C1 segment of cervical spinal cord (tissue), 14 donors: ENCODE measurements at regions not wholly inside any gene's neighbourhood (a gene's known extent, or its start where the extent isn't known, plus 50 kb on each side); places are given as distances from the start of the nearest gene placed in this dataset.
"Not testable (repeated sequence)": the region's sequence is repeated elsewhere in the genome, so short reads cannot be mapped to it uniquely, and the experiment has no call there.

Source experiments
- DNase-seq, 14 donors: peaks; one replicate each; lab custom pipeline; 2025; lab: John Stamatoyannopoulos, UW

DNA sequence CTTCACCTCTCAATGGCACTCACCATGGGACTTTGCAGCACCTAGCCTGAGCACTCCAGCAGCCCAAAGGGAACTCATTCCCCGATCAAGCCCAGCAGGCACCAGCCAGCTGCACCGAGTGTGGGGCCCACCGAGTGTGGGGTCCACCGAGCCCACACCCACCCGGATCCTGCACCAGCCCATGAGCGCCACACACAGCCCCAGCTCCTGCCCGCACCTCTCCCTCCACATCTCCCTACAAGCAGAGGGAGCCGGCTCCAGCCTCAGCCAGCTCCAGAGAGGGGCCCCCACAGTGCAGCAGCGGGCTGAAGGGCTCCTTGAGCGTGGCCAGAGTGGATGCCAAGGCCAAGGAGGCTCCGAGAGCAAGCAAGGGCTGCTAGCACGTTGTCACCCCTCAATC is 1182.4 kb downstream of the HACE1 start:
- no peak for DNase-seq

DNA sequence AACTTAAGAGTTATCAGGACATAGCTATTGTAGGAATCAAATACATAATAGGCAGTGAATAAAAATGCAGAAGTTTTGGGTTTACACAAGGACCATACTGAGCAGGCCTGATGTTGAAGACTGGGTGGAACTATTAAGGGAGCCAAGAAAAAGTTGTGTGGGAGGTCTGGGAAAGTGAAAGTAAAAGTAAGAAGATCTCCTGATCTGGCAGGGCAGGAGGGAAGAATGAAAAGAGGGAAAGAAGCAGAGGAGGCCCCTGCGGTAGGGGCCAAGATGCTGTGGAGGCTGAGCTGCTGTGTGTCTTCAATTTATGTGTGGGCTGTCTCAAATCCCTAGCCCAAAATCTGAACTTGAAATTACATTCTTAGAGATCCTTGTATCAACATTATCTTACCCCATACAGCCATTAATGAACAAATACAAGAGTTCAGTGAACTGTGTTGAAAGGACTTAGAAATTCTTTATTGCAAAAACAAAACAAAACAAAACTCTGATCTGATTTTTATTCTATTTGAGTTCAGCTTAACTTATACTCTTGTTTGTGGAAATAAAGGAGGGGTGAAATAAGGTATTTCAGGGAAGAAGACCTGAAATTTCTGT is 1183.8 kb downstream of the HACE1 start:
- no peak for DNase-seq

DNA sequence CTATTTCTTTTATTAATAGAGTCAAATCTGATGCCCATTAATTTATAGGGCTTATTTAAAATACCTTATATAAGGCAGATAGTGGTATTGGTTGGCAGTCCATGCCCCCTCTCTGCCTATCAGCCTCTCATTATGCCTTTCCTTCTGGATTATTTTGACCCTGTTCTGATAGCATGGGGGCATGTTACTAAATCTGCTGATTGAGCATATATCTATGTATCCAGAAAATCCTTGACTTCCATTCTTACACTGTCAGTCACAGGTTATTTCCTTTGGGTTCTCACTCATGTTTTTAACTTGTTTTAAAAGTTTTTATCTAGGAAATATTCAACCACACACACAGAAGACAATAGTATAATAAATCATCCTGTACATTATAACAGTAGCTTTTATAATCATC is 1184.9 kb downstream of the HACE1 start:
- no peak for DNase-seq

DNA sequence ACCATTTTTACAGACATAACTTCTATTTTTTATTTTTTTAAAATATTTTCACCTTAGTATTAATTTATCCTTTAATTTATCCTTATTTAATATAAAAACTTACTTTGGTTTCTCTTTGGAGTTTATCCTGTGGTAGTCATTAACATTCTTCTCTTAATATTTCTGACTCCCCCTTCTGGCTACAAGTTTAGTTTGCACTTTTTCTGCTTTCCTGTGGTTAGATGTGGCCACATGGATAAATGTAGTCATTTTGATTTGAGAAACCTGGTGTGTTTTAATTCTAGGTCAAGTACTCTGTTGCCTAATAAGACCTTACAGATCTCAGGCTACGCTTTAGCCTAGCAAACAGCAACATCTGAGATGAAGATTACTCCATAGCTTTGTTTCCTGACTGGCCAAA is 1187.5 kb downstream of the HACE1 start:
- no peak for DNase-seq

DNA sequence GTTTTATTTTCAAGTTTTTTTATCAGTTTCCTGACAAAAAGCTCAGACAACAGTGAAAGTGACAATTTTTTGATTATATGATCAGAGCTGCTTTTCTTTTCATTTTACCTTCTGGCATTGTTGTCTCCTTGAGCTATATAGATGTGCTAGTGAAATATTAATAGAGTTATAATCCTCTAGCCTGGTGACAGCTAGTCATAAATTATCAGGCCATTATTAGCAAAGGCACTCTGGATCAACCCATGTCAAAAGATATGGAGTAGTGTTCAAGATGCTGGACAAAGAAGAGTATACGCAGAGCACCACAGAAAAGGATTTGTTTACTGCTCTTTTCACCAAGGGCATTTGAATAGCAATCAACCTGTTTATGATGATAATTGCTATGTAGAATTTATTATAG is 1230.1 kb downstream of the HACE1 start:
- DNase-seq = no peak

DNA sequence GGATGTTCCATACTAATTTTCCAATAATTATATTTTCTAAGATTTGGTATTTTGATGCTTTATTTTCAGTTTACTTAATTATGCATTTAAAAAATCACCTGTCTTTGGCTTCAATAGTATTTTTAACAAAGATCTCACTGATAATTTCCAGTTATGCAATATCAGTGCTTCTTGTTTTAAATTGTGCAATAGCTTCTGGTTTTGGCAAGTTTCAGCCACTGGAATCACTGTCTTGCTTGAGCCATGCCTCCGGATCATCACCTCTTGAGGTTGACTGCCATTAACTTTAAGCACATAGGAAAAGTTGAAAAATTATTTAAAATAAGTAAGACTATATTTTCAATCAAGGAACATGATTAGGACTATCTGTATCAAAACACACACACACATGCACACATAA is 1242.1 kb downstream of the HACE1 start:
- no peak for DNase-seq

DNA sequence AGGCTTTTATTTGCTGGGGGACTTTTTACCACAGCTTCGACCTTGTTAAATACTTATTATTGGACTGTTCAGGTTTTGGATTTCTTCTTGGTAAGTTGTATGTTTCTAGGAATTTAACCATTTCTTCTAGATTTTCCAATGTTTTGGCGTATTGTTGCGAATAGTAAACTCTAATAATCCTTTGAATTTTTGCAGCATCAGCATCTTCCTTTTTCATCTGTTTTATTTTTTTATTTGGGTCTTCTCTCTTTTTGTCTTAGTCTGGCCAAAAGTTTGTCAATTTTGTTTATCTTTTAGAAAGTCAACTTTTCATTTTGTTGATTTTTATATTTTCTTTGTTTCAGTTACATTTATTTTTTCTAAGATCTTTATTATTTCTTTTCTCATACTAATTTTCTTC is 1272.0 kb downstream of the HACE1 start:
- no peak for DNase-seq

DNA sequence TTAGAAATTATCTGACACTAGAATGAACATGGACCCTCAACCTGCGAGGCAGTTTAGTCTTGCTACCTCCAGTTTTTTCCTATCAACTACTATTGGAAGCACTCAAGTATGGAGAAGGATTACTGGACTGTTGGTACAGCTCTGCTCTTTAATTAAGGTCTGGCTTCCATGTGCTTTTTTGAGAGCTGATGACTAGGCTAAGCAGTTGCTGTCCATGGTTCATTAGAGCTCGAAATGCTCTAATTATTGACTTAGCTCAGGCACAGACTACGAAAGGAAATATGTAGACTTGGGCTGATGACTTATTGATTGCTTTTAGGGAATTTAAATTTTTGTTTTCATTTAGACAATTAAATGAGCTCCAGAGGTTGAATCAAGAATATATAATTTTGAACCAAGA is 1281.6 kb downstream of the HACE1 start:
- DNase-seq = no peak

DNA sequence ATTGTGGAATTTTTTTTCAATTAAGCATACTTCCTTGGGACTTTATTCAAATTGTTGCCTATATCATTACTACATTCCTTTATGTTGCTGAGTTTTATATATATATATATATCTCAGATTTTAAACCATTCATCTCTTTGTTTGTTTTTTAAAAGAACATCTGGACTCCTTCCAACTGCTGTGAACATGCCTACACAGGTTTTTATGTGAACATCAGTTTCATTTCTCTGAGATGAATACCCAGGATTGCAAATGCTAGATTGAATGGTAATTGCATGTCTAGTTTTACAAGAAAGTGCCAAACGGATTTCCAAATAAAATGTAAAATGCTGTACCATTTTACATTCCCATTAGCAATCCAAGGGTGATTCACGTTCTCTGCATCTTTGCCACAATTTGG is 1289.3 kb downstream of the HACE1 start:
- no peak for DNase-seq

DNA sequence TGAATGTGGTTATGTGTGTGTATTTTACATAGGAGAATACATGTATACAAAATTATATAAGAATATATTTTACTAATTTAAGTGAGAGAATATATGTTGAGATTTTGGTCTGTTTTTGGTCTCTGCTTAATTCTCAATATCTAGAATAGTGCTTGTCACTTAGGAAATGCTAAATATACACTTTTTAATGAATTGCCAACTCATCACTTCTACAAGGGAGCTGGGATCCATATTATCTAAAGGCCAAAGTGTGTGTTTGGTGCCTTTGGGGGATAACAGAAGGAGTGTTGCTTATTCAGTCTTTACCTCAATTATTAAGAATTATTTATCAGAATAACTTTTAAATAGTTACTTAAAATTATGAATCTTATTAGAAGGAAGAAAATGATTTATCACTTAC is 1304.8 kb downstream of the HACE1 start:
- DNase-seq = no peak

DNA sequence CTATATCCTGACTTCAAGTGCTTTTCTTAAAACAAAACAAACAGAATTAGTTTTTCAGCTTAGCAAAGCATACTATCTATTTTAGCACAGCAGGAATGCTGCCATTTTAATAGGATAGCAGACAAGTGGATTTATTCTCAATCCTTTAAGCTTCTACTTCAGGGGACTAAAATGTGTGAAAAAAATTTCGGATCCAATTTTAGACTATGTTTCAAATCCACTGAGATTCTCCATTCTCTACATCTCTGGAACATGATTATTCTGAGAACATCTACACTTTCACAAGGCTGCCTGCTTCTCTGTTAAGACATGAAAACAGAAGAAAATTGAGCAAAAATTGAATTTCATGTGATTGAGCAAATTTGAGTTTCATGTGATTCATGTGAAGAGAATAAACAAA is 1321.3 kb downstream of the HACE1 start:
- DNase-seq = no peak

DNA sequence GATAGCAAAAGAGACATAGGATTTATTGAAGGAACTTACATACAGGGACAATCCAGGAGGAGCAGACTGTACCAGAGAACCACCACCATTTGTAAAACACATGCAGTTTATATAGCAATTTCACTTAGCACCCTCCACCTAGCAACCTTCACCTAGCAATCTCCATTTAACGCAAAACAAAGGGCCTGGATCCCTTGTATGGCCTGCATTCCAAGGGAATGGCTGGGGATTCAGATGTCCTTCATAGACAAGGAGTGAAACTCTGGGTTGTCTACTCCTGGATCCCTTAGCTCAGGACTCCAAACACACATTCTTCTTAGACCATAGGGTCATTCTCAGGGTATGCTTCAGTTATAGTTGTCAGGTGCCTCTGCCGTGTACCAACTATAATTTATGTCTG is 1324.9 kb downstream of the HACE1 start:
- DNase-seq = no peak

DNA sequence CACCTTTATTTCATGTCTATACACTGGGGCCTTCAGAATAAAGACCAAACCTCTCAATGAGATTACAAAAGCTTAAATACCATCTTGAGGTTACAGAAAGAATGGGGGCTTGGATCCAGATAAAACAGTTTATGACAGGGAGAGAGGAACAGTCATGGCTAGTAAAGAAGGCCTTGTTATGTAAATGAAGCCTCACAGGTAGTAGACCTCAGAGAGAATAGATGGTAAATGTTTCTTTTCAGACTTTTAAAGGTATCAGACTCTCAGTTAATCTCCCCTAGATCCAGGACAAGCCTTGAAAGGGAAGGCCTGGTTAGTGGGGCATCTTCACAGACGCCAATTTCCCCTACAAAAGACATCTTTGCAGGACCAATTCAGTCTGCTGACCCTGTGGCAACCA is 1325.6 kb downstream of the HACE1 start:
- no peak for DNase-seq

DNA sequence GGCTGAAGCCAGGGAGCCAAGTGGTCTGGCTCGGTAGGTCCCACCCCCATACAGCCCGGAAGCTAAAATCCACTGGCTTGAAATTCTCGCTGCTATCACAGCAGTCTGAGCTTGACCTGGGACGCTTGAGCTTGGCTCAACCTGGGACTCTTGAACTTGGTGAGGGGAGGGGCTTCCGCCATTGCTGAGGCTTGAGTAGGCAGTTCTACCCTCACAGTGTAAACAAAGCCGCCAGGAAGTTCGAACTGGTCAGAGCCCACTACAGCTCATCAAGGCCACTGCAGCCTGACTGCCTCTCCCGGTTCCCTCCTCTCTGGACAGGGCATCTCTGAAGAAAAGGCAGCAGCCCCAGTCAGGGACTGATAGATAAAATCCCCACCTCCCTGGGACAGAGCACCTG is 1337.7 kb downstream of the HACE1 start:
- DNase-seq = no peak

DNA sequence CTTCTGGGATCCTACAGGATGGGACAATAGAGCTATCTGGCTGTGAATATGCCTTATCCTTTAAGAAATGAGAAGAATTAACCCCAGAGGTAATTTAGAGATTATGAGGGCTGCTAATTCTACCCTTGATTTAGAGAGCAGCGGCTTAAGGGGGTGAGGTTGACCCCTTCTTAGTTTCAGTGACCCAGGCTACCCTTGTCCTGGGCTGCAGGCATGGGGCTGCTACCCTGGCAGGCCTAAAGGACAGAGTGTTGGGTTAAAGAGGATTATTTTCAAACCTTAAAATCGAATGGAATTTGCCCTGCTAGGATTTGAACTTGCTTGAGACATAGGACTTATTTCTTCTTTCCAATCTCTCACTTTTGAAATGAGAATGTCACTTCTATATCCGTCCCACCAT is 1343.4 kb downstream of the HACE1 start:
- no peak for DNase-seq

DNA sequence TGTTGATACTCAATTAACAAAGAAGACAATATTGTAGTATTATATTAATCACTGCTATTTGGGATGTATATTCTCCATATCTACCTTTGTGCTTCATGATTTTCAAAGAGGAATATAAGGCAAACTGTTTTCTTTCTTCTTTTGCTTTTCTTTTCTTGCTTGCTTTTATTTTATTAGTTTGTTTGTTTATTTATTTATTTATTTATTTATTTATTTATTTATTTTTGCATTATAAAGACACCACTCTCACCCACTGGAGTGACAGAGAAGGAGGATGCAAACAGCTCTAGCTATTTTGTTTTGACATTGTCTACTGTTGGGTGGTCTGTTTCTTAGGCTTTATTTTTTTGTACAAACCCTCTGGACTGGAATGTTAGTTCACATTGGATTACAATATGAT is 1352.7 kb downstream of the HACE1 start:
- no peak for DNase-seq

DNA sequence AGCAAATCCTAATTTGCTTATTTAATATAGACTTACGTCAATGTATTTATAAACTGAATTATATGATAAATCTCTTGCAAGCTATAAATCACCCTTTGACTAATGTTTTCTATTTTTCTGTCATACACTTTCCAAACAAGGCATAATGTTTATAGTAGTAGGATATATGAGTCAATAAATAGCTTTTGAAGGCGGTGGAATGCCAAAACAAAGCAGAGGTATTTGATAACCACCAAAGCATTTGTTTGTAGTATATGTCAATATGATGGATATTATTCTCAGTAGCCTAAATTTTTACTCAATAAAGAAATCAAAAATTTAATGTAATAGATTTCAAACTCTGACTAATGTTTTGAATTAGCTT is 1354.6 kb downstream of the HACE1 start:
- no peak for DNase-seq

DNA sequence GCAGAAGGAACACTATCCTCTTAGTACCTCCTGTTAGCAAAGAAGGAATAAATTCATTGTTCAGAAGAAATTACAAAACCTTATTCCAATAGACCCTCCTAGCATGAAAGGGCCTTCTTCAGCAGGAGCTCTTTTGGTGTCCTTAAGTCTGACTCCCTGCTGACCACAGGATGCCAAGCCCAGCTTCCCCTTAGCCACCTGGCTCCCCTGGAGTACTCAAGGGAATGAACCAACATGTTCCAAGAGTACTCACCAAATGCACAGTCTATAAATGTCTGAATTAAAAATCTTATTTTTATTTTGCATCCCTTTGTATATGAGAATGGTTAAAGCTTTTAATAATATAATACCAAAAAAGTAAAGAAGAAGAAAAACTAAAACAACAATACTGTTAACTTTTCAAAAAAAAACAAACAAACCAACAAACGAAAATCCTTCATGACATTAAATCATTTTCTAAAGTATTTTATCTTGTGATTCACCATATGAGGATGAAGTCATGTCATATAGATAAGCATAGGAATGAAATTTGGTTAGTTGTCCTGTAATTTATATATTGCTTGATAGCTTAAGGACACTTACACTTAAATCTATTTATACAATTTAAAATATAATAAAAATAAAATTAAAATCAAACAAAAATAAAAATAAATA is 1355.1 kb downstream of the HACE1 start:
- DNase-seq = no peak

DNA sequence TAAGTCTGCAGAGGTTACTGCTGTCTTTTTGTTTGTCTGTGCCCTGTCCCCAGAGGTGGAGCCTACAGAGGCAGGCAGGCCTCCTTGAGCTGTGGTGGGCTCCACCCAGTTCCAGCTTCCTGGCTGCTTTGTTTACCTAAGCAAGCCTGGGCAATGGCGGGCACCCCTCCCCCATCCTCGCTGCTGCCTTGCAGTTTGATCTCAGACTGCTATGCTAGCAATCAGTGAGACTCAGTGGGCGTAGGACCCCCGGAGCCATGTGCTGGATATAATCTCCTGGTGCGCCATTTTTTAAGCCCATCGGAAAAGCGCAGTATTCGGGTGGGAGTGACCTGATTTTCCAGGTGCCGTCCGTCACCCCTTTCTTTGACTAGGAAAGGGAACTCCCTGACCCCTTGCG is 1363.1 kb downstream of the HACE1 start:
- DNase-seq = not testable (repeated sequence)

DNA sequence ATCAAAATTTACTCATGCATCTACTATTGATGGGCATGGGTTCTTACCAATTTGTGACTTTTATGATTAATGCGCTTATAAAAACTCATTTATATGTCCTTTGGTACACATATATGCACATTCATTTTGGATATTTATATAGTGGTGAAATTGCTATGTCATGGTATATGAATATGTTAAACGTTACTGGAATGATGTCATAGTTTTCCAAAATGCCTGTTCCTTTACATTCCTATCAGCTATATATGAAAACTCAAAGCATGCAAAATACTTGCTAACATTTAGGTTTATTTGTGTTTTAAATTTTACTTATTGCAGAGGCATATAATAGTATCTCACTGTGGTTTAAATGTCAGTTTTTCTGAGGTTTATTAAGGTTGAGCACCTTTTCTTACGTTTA is 1403.1 kb downstream of the HACE1 start:
- no peak for DNase-seq

DNA sequence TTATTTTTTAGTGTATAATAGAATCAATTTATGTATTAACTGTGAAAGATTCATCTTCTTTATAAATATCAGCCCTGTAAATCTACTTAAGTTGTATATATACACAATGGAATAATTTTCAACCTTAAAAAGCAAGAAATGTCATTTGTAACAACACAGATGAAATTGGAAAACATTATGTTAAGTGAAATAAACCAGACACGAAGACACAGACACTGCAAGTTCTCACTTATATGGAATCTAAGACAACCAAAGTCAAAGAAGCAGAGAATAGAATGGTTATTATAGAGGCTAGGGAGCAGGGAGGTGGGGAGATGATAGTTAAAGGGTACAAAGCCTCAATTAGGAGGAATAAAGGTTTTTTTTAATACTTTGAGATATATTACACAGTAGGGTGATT is 1404.4 kb downstream of the HACE1 start:
- no peak for DNase-seq

DNA sequence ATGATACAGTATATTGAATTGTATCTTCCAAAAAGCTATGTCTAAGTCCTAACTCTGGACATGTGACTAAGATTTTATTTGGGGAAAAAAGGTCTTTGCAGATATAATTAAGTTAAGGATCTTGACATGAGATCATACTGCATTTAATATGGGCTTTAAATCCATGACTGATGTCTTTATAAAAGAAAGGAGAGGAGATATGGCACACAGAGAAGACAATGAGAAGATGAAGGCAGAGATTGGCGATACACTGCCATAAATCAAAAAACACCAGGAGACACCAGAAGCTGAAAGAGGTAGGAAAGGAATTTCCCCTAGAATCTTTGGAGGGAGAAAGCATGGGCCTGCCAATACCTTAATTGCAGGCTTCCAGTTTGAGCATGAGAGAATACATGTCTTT is 1450.2 kb downstream of the HACE1 start:
- DNase-seq = no peak

DNA sequence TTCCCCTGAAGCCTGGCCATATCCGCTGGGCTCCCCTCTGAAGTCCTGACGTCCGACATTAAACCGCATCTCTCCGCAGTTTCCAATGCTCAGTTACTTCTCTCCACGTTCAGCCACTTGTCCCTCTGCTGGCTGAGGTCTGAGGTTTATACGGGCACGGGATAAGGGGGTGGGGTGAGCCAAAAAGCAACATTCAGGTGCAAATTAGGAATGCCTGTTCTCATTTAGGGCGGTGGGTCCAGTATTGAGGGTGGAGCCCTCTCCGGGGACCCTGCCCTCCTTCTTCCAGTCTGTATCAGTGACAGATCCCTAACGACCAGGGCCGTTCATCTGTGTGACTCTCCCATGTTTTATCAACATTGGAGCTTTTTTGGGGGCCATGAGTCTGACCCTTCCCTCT is 1454.4 kb downstream of the HACE1 start:
- no peak for DNase-seq

DNA sequence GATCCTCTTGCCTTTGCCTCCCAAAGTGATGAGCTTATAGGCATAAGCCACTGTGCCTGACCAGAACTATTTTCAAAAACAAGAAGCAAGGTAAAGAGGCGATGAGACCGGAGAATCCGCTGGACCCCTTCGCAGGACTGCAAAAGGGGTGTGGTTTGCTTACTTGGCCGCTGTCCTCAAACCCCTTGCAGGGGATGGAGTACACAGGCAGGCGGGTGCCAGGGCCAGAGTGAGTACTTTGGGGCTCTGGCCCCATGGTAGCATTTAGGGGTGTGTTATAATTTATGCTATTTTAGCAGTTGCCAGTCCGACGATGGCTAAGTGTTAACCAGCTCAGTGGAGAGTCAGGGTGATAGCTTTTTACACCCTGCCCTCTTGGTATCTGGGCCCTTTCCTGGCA is 1454.9 kb downstream of the HACE1 start:
- DNase-seq = no peak
